Liver (tissue), 3 donors: ENCODE measurements at regions not wholly inside any gene's neighbourhood (a gene's known extent, or its start where the extent isn't known, plus 50 kb on each side); places are given as distances from the start of the nearest gene placed in this dataset.

ENCODE experiments used
- EGR1 ChIP-seq, 2 donors: IDR thresholded peaks; 2 replicates each; pipeline ENCODE4 v1.6.1; 2016 to 2018; ENCODE audit warnings: antibody characterized with exemption in 2 of 2, low read depth in 2 of 2
- GABPA ChIP-seq, 2 donors: IDR thresholded peaks in 1 of 2; conservative IDR thresholded peaks in 1 of 2; 2 replicates each; pipeline ENCODE4 v1.6.1; 2016; ENCODE audit warnings: antibody characterized with exemption in 2 of 2, mild to moderate bottlenecking in 1 of 2, moderate library complexity in 1 of 2
- HNF4G ChIP-seq: IDR thresholded peaks from 2 replicates; pipeline ENCODE4 v1.6.1; 2016; ENCODE audit warnings: antibody characterized with exemption
- JUND ChIP-seq, 2 donors: IDR thresholded peaks; 2 replicates each; pipeline ENCODE4 v1.6.1; 2016; ENCODE audit warnings: antibody characterized with exemption in 2 of 2
- RAD21 ChIP-seq, 2 donors: IDR thresholded peaks; 2 replicates each; pipeline ENCODE4 v1.6.1; 2016; ENCODE audit warnings: antibody characterized with exemption in 2 of 2, mild to moderate bottlenecking in 2 of 2
- RXRA ChIP-seq, 2 donors: IDR thresholded peaks; 2 replicates each; pipeline ENCODE4 v1.6.1; 2017 to 2018; ENCODE audit warnings: antibody characterized with exemption in 2 of 2, mild to moderate bottlenecking in 1 of 2
- SP1 ChIP-seq: IDR thresholded peaks from 2 replicates; pipeline ENCODE4 v1.6.1; 2018; ENCODE audit warnings: antibody characterized with exemption, mild to moderate bottlenecking
- TAF1 ChIP-seq: conservative IDR thresholded peaks from 2 replicates; pipeline ENCODE4 v1.6.1; 2016; ENCODE audit warnings: antibody characterized with exemption, mild to moderate bottlenecking
- YY1 ChIP-seq: IDR thresholded peaks from 2 replicates; pipeline ENCODE4 v1.6.1; 2016; ENCODE audit warnings: antibody characterized with exemption, mild to moderate bottlenecking
- TF ChIP-seq, protein P1 (sequence below): IDR thresholded peaks from 2 replicates; pipeline ENCODE4 v1.6.1; 2016; ENCODE audit warnings: antibody characterized with exemption
- TF ChIP-seq, protein P2 (sequence below): fragments of 150-350 bp; IDR thresholded peaks from 2 replicates; pipeline ENCODE4 v1.5.1; 2017; ENCODE audit warnings: improper control_type of control experiment, low read depth, low read length; ENCODE audit not compliant: missing input control
- TF ChIP-seq, protein P3 (sequence below): IDR thresholded peaks from 2 replicates; pipeline ENCODE4 v1.6.1; 2016; ENCODE audit warnings: antibody characterized with exemption, mild to moderate bottlenecking
- TF ChIP-seq, protein P4 (sequence below): IDR thresholded peaks from 2 replicates; pipeline ENCODE4 v1.6.1; 2016; ENCODE audit warnings: antibody characterized with exemption
- donor health status: healthy.
- donor health status: healthy.

DNA sequence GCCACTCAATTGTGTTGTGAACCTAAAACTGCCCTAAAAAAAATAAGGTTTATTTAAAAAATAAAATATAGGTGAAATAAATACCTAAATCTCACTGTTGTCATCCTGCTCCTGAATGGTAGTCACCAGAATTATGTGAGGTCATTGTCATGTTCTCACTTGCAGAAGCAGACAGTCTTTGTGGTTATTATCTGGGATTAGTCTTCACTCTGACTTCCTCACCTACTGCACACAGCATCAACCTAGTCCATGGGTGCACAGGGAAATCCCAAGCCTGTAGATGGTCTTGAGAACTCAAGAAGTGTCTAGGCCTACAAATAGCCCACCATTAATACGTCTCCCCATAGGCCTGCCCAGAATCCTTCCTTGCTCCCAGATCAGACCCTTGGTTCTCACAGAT, 97.0 kb downstream of the FOXF2 start:
- TF ChIP-seq YY1 (no peak), RXRA (IDR thresholded peaks at IDR 0.05) (no peak), TAF1 (no peak), SP1 (no peak), EGR1 (IDR thresholded peaks at IDR 0.05; ENCODE audit: low read depth in 2 of 2) (no peak), HNF4G (no peak), GABPA (IDR thresholded peaks at IDR 0.05 in 1 of 2, conservative IDR thresholded peaks at IDR 0.05 in 1 of 2) (no peak), RAD21 (IDR thresholded peaks at IDR 0.05) (no peak), JUND (IDR thresholded peaks at IDR 0.05) (no peak)
- TF ChIP-seq, protein P1, sequence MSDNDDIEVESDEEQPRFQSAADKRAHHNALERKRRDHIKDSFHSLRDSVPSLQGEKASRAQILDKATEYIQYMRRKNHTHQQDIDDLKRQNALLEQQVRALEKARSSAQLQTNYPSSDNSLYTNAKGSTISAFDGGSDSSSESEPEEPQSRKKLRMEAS: no peak
- TF ChIP-seq, protein P2, sequence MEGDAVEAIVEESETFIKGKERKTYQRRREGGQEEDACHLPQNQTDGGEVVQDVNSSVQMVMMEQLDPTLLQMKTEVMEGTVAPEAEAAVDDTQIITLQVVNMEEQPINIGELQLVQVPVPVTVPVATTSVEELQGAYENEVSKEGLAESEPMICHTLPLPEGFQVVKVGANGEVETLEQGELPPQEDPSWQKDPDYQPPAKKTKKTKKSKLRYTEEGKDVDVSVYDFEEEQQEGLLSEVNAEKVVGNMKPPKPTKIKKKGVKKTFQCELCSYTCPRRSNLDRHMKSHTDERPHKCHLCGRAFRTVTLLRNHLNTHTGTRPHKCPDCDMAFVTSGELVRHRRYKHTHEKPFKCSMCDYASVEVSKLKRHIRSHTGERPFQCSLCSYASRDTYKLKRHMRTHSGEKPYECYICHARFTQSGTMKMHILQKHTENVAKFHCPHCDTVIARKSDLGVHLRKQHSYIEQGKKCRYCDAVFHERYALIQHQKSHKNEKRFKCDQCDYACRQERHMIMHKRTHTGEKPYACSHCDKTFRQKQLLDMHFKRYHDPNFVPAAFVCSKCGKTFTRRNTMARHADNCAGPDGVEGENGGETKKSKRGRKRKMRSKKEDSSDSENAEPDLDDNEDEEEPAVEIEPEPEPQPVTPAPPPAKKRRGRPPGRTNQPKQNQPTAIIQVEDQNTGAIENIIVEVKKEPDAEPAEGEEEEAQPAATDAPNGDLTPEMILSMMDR: no peak
- TF ChIP-seq, protein P3, sequence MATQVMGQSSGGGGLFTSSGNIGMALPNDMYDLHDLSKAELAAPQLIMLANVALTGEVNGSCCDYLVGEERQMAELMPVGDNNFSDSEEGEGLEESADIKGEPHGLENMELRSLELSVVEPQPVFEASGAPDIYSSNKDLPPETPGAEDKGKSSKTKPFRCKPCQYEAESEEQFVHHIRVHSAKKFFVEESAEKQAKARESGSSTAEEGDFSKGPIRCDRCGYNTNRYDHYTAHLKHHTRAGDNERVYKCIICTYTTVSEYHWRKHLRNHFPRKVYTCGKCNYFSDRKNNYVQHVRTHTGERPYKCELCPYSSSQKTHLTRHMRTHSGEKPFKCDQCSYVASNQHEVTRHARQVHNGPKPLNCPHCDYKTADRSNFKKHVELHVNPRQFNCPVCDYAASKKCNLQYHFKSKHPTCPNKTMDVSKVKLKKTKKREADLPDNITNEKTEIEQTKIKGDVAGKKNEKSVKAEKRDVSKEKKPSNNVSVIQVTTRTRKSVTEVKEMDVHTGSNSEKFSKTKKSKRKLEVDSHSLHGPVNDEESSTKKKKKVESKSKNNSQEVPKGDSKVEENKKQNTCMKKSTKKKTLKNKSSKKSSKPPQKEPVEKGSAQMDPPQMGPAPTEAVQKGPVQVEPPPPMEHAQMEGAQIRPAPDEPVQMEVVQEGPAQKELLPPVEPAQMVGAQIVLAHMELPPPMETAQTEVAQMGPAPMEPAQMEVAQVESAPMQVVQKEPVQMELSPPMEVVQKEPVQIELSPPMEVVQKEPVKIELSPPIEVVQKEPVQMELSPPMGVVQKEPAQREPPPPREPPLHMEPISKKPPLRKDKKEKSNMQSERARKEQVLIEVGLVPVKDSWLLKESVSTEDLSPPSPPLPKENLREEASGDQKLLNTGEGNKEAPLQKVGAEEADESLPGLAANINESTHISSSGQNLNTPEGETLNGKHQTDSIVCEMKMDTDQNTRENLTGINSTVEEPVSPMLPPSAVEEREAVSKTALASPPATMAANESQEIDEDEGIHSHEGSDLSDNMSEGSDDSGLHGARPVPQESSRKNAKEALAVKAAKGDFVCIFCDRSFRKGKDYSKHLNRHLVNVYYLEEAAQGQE: no peak
- TF ChIP-seq, protein P4, sequence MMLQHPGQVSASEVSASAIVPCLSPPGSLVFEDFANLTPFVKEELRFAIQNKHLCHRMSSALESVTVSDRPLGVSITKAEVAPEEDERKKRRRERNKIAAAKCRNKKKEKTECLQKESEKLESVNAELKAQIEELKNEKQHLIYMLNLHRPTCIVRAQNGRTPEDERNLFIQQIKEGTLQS: no peak
